H1 (cell line): ENCODE measurements at regions not wholly inside any gene's neighbourhood (a gene's known extent, or its start where the extent isn't known, plus 50 kb on each side); places are given as distances from the start of the nearest gene placed in this dataset.
"Not testable (repeated sequence)": the region's sequence is repeated elsewhere in the genome, so short reads cannot be mapped to it uniquely, and the experiment has no call there.

Source experiments
- CTCF ChIA-PET: fragments of 300-600 bp; sonication (Branson Sonifier 250); formaldehyde crosslinking; loops from one replicate; lab custom pipeline; 2021; ENCODE audit not compliant: partially characterized antibody; lab: Charles Lee
- POLR2A ChIA-PET: fragments of 300-600 bp; sonication (Branson Sonifier 250); formaldehyde crosslinking; loops from one replicate; lab custom pipeline; 2021; ENCODE audit warnings: inconsistent platforms; ENCODE audit not compliant: partially characterized antibody; lab: Charles Lee
- DNase-seq, 2 experiments: peaks; one replicate each; pipeline versions ENCODE4 v3.0.0 to v3.0.0-alpha.2; 2010 to 2022; ENCODE audit warnings: low spot score in 2 of 2, low read depth in 1 of 2, mixed read lengths in 1 of 2
- FAIRE-seq: peaks from 2 replicates; lab custom pipeline; 2011; peaks lifted over from hg19 to GRCh38; lab: Jason Lieb, UNC
- H2AFZ ChIP-seq: 2 replicates; pipeline ENCODE4 v1.8.1; 2012; ENCODE audit warnings: low read length, inconsistent platforms
- H2AK5ac ChIP-seq: 2 replicates; pipeline ENCODE4 v1.6.1; 2013; ENCODE audit warnings: low read depth, low read length
- H2BK120ac ChIP-seq: replicated peaks from 2 replicates; pipeline ENCODE3; 2013; ENCODE audit warnings: low read depth, low read length, inconsistent platforms
- H2BK12ac ChIP-seq: 2 replicates; pipeline ENCODE4 v1.6.1; 2013; ENCODE audit warnings: low read depth, low read length
- H2BK15ac ChIP-seq: 2 replicates; pipeline ENCODE4 v1.6.1; 2013; ENCODE audit warnings: low read length
- H2BK20ac ChIP-seq: 2 replicates; pipeline ENCODE4 v1.6.1; 2013; ENCODE audit warnings: low read length
- H2BK5ac ChIP-seq: 2 replicates; pipeline ENCODE4 v1.6.1; 2013; ENCODE audit warnings: low read depth, low read length
- H3K14ac ChIP-seq: 2 replicates; pipeline ENCODE4 v1.6.1; 2013; ENCODE audit warnings: inconsistent platforms; ENCODE audit not compliant: insufficient read length
- H3K18ac ChIP-seq: 2 replicates; pipeline ENCODE4 v1.6.1; 2013; ENCODE audit warnings: low read length; ENCODE audit errors: extremely low read depth
- H3K23ac ChIP-seq: 2 replicates; pipeline ENCODE4 v1.6.1; 2013; ENCODE audit warnings: inconsistent platforms; ENCODE audit not compliant: insufficient read length
- H3K23me2 ChIP-seq: 2 replicates; pipeline ENCODE4 v1.6.1; 2013; ENCODE audit warnings: low read depth, low read length
- H3K27ac ChIP-seq: 2 replicates; pipeline ENCODE4 v1.6.1; 2011; ENCODE audit warnings: low read depth, low read length, inconsistent platforms
- H3K27me3 ChIP-seq, 4 experiments: replicated peaks in 1 of 4; 1 replicate in 1 of 4; 2 replicates in 3 of 4; pipeline versions ENCODE4 v1.6.1 to v1.8.1; 2011 to 2013; ENCODE audit warnings: low read length in 3 of 4, mild to moderate bottlenecking in 3 of 4, inconsistent platforms in 2 of 4, mixed read lengths in 2 of 4, moderate library complexity in 1 of 4; ENCODE audit not compliant: control insufficient read depth in 3 of 4, insufficient read depth in 3 of 4; ENCODE audit errors: extremely low read depth in 1 of 4
- H3K36me3 ChIP-seq, 4 experiments: 2 replicates each; pipeline versions ENCODE4 v1.6.1 to v1.8.1; 2011 to 2013; ENCODE audit warnings: mild to moderate bottlenecking in 4 of 4, low read length in 3 of 4, moderate library complexity in 2 of 4, control low read depth in 1 of 4, inconsistent platforms in 1 of 4; ENCODE audit not compliant: insufficient read depth in 4 of 4, control insufficient read depth in 2 of 4
- H3K4ac ChIP-seq: replicated peaks from 2 replicates; pipeline ENCODE3; 2013; ENCODE audit warnings: low read length, low read depth, mixed read lengths, inconsistent platforms; ENCODE audit not compliant: insufficient read length
- H3K4me1 ChIP-seq, 4 experiments: replicated peaks in 1 of 4; 1 replicate in 1 of 4; 2 replicates in 3 of 4; pipeline versions ENCODE4 v1.6.1 to v1.8.1; 2011 to 2013; ENCODE audit warnings: low read length in 3 of 4, inconsistent platforms in 2 of 4, mixed read lengths in 1 of 4; ENCODE audit not compliant: insufficient read depth in 4 of 4, control insufficient read depth in 3 of 4
- H3K4me2 ChIP-seq, 2 experiments: 2 replicates each; pipeline versions ENCODE4 v1.6.1 to v1.8.1; 2011 to 2013; ENCODE audit warnings: low read depth in 2 of 2, low read length in 2 of 2, control low read depth in 1 of 2, inconsistent platforms in 1 of 2, mild to moderate bottlenecking in 1 of 2; ENCODE audit not compliant: insufficient read depth in 1 of 2
- H3K4me3 ChIP-seq, 4 experiments: fragments of 200-600, 300-600 bp in 1 of 4; sonication (generic), shearing (Covaris generic), sonication (Bioruptor Twin) in 1 of 4; 2 replicates each; pipeline versions ENCODE4 v1.5.1 to v1.8.1; 2011 to 2016; ENCODE audit warnings: low read length in 4 of 4, low read depth in 3 of 4, control low read depth in 2 of 4, inconsistent platforms in 2 of 4, mild to moderate bottlenecking in 2 of 4, mixed read lengths in 1 of 4, moderate library complexity in 1 of 4; ENCODE audit not compliant: insufficient read depth in 2 of 4; ENCODE audit errors: extremely low read depth in 1 of 4
- H3K56ac ChIP-seq: replicated peaks from 2 replicates; pipeline ENCODE3; 2013; ENCODE audit warnings: low read depth, mild to moderate bottlenecking, mixed read lengths, low read length, inconsistent platforms; ENCODE audit not compliant: insufficient read length
- H3K79me1 ChIP-seq: 2 replicates; pipeline ENCODE4 v1.6.1; 2013; ENCODE audit warnings: low read depth, low read length, control low read depth
- H3K79me2 ChIP-seq, 2 experiments: 2 replicates each; pipeline versions ENCODE4 v1.6.1 to v1.8.1; 2012 to 2013; ENCODE audit warnings: low read length in 2 of 2, mild to moderate bottlenecking in 2 of 2, inconsistent platforms in 1 of 2; ENCODE audit not compliant: insufficient read depth in 2 of 2, control insufficient read depth in 1 of 2
- H3K9ac ChIP-seq, 4 experiments: replicated peaks in 1 of 4; 1 replicate in 1 of 4; 2 replicates in 3 of 4; pipeline versions ENCODE4 v1.6.1 to v1.8.1; 2011 to 2013; ENCODE audit warnings: low read depth in 3 of 4, low read length in 3 of 4, control low read depth in 2 of 4, mild to moderate bottlenecking in 2 of 4, moderate library complexity in 2 of 4, inconsistent platforms in 1 of 4; ENCODE audit errors: extremely low read depth in 1 of 4
- H3K9me3 ChIP-seq, 2 experiments: 2 replicates each; pipeline versions ENCODE4 v1.6.1 to v1.8.1; 2012 to 2013; ENCODE audit warnings: mild to moderate bottlenecking in 2 of 2, moderate library complexity in 2 of 2, control low read depth in 1 of 2, inconsistent platforms in 1 of 2, low read depth in 1 of 2, low read length in 1 of 2, mixed read lengths in 1 of 2; ENCODE audit not compliant: insufficient read depth in 2 of 2
- H4K20me1 ChIP-seq, 2 experiments: replicated peaks in 1 of 2; 2 replicates each; pipeline versions ENCODE3 to v1.8.1; 2011 to 2013; ENCODE audit warnings: inconsistent platforms in 2 of 2, low read length in 2 of 2, mild to moderate bottlenecking in 1 of 2; ENCODE audit not compliant: insufficient read depth in 2 of 2, control insufficient read depth in 1 of 2
- H4K5ac ChIP-seq: 2 replicates; pipeline ENCODE4 v1.6.1; 2013; ENCODE audit warnings: low read length, low read depth, mixed read lengths, inconsistent platforms; ENCODE audit not compliant: insufficient read length
- H4K8ac ChIP-seq: 2 replicates; pipeline ENCODE4 v1.8.0; 2013; ENCODE audit warnings: mild to moderate bottlenecking, moderate library complexity, low read length, inconsistent platforms; ENCODE audit not compliant: insufficient read depth; ENCODE audit errors: extremely low read depth
- H4K91ac ChIP-seq: replicated peaks from 2 replicates; pipeline ENCODE3; 2013; ENCODE audit warnings: low read length, mixed read lengths, inconsistent platforms; ENCODE audit not compliant: insufficient read length
- WGBS, 2 experiments: shearing (Covaris generic) in 1 of 2; methylation state at CpG; one replicate each; pipeline versions ENCODE4 v1.1.6 to v1.1.7; 2013 to 2015; ENCODE audit warnings: low lambda C conversion rate in 2 of 2, mixed read lengths in 2 of 2, inconsistent platforms in 1 of 2, low coverage in 1 of 2, missing lambda C conversion rate in 1 of 2; ENCODE audit not compliant: insufficient replicate concordance in 2 of 2, insufficient coverage in 1 of 2, insufficient read length in 1 of 2; ENCODE audit errors: extremely low coverage in 1 of 2, missing lambda C conversion rate in 1 of 2; 5-methylcytosine and 5-hydroxymethylcytosine counted together

DNA sequence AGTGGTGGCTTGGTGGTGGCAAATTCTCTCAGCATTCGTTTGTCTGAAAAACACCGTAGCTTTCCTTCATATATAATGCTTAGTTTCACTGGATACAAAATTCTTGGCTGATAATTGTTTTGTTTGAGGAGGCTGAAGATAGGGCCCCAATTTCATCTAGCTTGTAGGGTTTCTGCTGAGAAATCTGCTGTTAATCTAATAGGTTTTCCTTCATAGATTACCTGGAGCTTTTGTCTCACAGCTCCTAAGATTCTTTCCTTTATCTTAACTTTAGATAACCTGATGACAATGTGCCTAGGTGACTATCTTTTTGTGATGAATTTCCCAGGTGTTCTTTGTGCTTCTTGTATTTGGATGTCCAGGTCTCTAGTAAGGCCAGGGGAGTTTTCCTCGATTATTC, 151.0 kb downstream of the IPO8 start:
- POLR2A ChIA-PET: interaction anchor here (0.5 kb wide), 1 partner anchor 96 kb away, joined by 3 read pairs; no protein-coding TSS in a partner anchor
- not testable (repeated sequence) for FAIRE-seq
- CTCF ChIA-PET: interaction anchor here (0.5 to 1.4 kb wide), 3 partner anchors 13 to 1121 kb away, joined by 3 read pairs; no protein-coding TSS in a partner anchor

More for the DNA sequence above, 151.0 kb downstream of the IPO8 start:
- H3K27ac ChIP-seq, H2BK120ac ChIP-seq, H3K9ac ChIP-seq, H3K4me1 ChIP-seq, H4K5ac ChIP-seq, H2BK15ac ChIP-seq, H4K20me1 ChIP-seq, H3K14ac ChIP-seq, H3K36me3 ChIP-seq, H3K4me2 ChIP-seq, H3K23ac ChIP-seq, H3K27me3 ChIP-seq, H3K18ac ChIP-seq, H4K91ac ChIP-seq, H3K23me2 ChIP-seq, H2AFZ ChIP-seq, H3K79me2 ChIP-seq, H2BK12ac ChIP-seq, H4K8ac ChIP-seq, H3K56ac ChIP-seq, H3K79me1 ChIP-seq, H2BK20ac ChIP-seq, H3K4ac ChIP-seq, H3K4me3 ChIP-seq, H2BK5ac ChIP-seq, H2AK5ac ChIP-seq, DNase-seq: not testable (repeated sequence)
- 100% methylated on average over 3 of the region's 3 CpGs; no CpG with 5 or more reads in 1 of the 2 experiments for WGBS, 2 experiments
- peaks cover 5 to 13% of the 10 kb centered on the region in 2 experiments; a peak in 3 of 4 replicates for H3K9me3 ChIP-seq
